SK-N-SH (cell line): ENCODE measurements at regions not wholly inside any gene's neighbourhood (a gene's known extent, or its start where the extent isn't known, plus 50 kb on each side); places are given as distances from the start of the nearest gene placed in this dataset.

Experiments
- CTCF ChIP-seq: fragments of 200-600 bp; sonication (generic); IDR thresholded peaks from 2 replicates; pipeline ENCODE4 v1.6.1; 2017; ENCODE audit warnings: antibody characterized with exemption, mild to moderate bottlenecking, moderate library complexity
- EP300 ChIP-seq, 2 experiments: IDR thresholded peaks; 2 replicates each; pipeline versions ENCODE4 v1.4.0 to v1.6.1; 2012; ENCODE audit warnings: borderline replicate concordance in 1 of 2, low read depth in 1 of 2, low read length in 1 of 2
- RAD21 ChIP-seq: IDR thresholded peaks from 2 replicates; pipeline ENCODE4 v1.6.1; 2012; ENCODE audit warnings: mild to moderate bottlenecking, low read length

- TF ChIP-seq CTCF (no peak), RAD21 (no peak), EP300 (IDR thresholded peaks at IDR 0.05; ENCODE audit: borderline replicate concordance in 1 of 2, low read depth in 1 of 2, low read length in 1 of 2) (no peak)
Measured at GRCh38 chr3:14295037-14295436, 107.4 kb upstream of the SLC6A6 start.
